HG03469 (cell line): ENCODE measurements at regions not wholly inside any gene's neighbourhood (a gene's known extent, or its start where the extent isn't known, plus 50 kb on each side); places are given as distances from the start of the nearest gene placed in this dataset.
"Not testable (repeated sequence)": the region's sequence is repeated elsewhere in the genome, so short reads cannot be mapped to it uniquely, and the experiment has no call there.

Source experiments
- ATAC-seq: cut with Tn5 transposase; IDR thresholded peaks from one replicate; pipeline ENCODE4 v1.9.1; 2021; ENCODE audit warnings: mild to moderate bottlenecking, moderate library complexity, moderate number of reproducible peaks; ENCODE audit not compliant: unreplicated experiment

DNA sequence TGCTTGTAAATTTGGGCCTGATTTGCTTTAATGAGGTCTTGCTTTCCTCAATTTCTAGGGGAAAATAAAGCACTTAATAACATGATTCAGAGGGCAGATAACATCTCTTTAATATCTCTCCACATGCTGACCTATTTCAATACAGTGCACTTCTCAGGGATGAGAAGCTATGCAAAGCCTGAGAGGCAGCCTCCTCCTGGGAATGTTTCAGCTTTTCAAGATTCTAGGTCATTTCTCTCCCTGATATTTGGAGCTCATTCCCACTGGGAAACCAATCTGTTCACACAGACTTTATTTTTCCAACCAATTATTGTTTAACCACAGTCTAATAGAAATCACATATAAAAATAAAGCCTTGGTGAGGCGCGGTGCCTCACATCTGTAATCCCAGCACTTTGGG lies 67.0 kb upstream of the LSAMP start:
- no peak for ATAC-seq

DNA sequence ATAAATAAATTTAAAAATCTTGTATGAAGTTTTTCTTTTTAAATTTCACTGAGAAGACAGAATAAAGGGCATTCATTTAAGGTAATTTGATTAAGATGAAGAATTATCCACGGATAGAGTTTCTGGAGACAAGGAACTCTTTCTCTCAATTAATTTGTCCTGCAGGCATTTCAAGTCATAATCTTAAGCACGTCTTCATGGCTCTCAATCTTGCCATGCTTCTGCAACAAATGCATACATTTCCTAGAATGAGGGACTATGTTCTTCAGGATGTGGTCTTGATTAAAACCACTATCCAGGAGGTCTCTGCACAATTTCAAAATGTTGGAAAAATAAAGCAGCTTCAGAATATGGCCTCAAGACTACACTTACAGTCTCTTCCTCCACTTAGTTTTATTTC lies 67.6 kb upstream of the LSAMP start:
- no peak for ATAC-seq

DNA sequence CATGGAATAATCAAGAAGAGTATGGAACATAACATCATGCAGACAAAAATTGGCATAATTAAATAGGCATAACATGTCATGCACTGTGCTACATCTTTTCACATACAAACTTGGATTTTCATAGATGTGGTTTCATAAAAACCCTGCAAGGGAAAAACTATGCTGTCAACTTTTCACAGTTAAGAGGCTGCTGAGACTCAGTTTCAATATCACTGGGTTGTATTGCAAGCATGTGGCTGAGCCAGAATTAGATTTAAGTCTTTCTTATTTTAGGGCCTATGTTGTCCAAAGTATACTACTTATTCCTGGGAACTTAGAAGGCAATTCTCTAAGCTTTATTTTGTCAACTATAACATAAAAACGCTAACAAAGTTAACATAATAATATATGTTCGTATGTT lies 70.7 kb upstream of the LSAMP start:
- no peak for ATAC-seq

DNA sequence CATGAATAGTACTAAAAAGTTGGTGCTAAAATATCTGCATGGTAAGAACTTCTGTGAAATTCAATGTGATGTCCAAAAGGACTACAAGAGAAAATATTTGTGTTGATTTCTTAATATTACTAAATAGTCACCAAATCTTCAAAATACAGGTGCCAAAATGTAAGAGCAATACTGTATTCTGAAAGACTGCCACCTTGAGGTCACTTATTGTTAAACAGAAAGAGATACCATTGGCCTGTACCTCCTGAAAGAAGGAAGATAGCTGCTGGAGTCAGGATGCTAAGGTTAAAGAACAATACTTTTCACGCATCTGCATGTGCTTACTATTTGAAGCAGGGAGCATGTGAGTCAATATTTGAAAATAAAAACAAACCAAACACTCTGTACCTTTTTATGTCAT lies 72.0 kb upstream of the LSAMP start:
- ATAC-seq, result no peak

DNA sequence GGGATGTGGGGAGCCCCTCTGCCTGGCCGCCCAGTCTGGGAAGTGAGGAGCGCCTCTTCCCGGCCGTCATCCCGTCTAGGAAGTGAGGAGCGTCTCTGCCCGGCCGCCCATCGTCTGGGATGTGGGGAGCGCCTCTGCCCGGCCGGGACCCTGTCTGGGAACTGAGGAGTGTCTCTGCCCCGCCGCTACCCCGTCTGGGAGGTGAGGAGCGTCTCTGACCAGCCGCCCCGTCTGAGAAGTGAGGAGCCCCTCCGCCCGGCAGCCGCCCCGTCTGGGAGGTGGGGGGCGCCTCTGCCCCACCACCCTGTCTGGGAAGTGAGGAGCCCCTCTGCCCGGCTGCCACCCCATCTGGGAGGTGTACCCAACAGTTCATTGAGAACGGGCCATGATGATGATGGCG lies 73.8 kb upstream of the LSAMP start:
- ATAC-seq, result not testable (repeated sequence)

DNA sequence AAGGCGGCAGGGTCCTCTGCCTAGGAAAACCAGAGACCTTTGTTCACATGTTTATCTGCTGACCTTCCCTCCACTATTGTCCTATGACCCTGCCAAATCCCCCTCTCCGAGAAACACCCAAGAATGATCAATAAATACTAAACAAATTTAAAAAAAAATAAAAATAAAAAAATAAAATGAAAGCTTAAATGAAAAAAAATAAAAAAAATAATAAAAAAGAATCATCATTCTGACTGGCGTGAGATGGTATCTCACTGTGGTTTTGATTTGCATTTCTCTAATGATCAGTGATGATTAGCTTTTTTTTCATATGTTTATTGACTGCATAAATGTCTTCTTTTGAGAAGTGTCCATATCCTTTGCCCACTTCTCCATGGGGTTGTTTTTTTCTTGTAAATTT lies 74.5 kb upstream of the LSAMP start:
- not testable (repeated sequence) for ATAC-seq

DNA sequence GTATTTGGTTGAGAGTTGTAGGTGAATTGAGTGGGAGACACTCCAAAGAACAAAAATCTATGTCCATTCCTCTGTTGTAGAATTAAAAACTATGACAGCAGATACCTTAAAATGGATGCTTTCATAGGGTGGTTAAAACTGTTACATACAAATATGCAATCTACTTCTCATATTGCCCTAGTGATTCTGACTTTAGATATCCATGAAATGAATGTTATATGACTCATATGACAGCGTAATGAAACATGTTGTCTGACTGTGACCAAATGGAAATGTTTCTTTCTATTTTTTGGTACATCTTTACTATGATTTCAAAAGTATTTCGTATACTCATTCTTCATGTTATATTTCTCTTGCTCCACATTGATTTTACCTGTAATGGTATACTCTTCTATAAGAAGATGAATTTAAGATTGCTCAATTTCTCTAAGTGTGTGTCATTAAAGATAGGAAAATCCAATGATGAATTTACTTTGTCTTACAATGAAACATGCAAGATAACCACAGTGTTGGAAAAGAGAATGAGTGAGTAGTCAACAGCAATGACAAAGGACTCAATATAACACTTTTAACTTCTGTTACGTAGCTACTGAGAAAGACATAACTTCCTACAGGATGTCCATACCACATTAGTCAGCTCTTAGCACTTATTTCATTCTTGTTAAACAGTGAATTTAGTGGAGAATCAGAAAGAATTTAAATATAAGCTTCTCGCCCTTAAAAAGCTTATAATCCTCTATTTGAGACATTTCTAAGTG lies 79.3 kb upstream of the LSAMP start:
- no peak for ATAC-seq

DNA sequence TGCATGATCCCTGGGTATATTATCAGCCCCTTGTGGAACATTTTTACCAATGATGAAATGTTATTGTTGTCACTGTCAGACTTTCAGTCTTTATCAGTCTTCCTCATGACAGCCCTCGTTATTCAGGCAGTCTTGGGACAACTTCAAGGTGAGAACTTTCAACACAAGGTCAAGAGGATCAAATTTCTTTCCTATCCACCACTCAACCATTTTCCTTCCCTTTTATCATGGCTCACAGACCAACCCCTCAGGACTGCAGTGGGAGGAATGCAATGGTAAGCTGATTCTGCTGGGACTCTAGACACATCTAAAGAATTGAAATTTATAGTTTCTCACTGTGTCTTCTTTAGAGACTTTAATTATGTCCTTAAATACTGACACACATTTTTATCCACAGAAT lies 107.0 kb upstream of the LSAMP start:
- ATAC-seq, result no peak

DNA sequence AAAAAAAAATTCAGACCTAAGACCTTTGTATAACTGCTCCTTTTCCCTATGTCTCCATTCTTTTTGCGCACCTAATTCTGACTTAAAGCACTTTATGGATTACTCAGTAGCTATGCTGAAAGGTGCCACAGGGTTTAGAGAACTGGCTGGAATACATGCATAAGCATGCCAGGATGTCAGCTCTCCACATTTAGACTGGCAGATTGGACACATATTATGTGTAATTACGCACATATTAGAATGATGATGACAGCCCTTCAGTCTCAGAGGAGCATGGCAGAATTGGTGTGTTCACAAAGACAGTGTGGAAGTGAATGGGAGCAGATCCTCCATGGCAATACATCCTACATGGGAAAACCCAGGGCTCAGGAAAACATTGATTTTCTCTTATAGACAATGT lies 108.1 kb upstream of the LSAMP start:
- ATAC-seq, result no peak

DNA sequence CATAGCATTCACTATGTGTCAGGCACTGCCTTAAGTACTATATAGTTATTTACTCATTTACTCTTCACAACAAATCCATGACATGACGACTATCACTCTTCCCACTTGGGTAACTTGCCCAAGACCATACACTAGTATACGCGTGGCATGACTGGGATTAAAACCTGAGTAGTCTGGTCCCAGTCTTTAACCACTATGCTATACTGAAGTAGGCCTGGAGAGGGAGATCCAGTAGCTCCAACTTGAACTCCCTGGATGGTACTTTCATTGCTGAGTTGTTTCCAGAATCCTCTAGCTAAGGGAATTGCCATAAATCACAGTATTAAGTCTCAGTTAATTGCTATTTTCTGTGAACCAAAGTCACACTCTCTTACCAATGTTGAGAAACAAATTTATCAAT lies 116.2 kb upstream of the LSAMP start:
- no peak for ATAC-seq

DNA sequence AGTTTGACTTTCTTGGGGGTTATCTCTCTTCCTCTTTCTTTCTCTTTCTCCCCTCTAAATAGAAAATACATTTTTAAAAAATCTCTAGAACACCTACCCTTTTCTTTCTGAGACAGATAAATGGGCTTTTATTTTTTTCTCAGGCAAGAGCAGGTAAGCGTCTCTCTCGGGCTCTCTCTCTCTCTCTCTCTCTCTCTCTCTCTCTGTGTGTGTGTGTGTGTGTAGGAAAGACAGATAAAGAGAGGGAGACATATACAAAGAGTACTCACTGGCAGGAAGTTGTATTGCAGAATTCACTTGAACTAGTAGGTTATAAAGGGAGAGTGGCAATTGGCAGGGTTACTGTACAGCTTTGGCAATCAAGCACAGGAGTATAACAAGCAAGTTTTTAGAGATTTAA lies 118.1 kb upstream of the LSAMP start:
- no peak for ATAC-seq

DNA sequence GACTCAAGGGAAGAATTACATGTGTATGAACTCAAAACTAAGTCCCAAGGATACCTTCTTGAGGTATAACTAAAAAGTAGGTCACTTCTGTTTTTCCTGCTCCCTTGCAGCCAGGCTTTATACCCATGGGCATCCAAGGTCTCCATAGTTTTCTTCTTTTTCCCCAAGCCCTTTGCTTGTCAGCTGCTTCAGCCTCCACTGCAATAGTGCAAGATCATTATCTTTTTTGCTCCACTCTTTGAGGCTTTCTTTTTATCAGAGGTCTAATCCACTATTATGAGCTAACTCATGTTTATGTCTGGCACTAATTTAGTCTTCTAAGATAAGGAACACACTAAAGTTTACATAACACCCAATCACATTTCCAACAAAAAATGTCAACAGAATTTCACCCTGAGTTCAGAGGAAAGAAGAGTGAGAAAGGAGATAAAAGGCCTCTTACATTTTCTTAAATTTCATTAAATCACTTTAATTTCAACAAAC lies 121.2 kb upstream of the LSAMP start:
- ATAC-seq, result no peak

DNA sequence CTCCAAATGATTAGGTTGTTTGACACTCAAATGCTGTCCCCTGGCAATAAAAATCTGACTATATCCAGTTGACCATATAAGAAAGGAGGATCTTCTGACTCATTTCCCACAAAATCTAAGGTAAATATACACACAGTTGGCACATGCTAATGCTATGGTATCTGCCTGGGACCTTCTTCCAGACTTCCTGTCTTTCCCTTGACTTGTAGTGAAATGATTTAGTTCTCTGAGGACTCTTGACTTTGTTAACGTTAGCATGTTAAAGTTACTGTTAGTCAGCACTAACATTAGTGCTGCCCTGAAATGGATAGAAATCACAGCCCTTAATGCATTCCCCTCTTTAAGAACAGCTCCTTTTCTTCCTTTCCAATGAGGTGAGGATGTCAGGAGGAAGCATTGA lies 124.3 kb upstream of the LSAMP start:
- ATAC-seq, result no peak

DNA sequence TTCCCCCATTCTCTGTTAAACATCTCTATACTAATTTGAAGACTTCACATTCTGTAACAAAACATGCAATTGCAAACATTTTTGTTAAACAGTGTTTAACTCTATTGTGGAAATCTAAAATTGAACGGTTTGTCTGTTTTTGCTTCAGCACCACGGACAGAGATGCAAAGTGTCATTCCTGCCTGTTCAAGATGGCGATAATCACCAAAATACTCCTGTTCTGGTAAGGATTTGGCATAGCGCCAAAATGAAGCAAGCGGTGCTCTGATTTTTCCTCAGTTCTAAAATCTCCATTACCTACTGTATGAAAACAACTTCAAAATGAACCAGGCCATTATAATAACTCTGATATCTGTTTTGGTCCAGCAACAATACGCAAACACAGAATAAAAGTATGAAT lies 129.7 kb upstream of the TUSC7 start:
- ATAC-seq, result no peak

DNA sequence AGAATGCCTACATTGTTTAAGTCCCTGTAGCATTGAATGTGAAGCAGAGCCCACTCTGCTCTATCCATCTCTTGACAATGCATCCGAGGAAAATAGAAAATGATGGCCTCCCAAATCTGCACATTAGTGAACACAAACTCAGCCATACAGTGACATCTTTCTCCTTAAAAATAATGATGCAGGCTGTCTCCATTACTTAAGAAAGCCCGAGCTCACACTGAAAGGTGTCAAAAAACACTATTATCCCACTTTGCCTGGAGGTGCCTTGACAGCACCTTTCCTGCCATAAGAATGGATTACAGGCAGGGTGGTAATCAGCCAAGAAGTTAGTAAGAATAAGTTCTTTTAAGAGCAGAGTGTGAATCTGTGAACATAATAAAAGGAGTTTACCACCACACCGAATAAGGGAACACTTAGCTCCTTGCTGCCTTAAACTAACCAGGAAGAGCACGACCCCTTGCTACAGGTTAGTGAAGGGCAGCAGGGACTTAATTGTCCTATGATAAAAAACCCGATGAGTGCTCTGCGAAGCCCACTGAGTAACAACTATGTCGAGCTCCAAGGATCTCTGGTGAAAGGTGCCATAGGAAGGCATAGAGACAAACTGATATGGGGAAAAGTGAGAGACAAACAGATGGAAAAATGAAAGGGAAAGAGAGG lies 123.2 kb upstream of the TUSC7 start:
- no peak for ATAC-seq

DNA sequence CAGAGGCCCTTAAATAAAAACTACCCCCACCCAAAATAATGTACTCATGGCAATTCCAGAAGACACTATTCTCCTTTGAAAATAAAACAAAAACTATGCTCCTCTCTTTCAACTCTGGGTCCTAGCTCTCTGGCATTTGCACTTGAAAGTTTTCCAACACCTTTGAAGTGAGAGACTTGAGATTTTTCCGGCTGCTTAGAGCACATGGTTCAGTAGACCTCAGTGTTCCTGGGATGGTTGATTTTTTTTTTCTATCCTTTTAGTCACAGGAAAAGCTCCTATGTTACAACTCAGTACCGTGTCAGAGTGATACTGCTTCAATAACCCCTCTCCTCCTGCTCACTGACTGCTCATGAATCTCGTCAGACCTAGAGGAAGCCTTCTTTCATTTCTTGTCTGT lies 118.3 kb upstream of the TUSC7 start:
- no peak for ATAC-seq

DNA sequence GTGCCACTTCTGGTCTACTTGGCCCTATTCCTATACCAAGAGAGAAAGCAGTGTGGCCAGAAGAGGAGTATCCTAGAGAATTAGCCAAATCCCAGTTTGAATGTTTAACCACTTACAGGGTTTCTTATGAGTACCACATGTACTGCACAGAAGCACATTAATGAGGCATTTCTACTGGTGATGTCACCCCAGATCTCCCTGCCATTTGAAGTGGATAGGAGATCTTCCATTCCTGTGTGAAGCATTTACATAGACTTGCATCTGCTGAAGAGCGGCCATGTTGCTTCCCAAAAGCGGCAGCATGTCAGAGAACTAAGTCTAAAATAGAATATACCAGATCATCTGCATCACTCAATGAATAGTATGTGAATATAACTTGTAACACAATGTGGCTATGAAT lies 108.4 kb upstream of the TUSC7 start:
- no peak for ATAC-seq

DNA sequence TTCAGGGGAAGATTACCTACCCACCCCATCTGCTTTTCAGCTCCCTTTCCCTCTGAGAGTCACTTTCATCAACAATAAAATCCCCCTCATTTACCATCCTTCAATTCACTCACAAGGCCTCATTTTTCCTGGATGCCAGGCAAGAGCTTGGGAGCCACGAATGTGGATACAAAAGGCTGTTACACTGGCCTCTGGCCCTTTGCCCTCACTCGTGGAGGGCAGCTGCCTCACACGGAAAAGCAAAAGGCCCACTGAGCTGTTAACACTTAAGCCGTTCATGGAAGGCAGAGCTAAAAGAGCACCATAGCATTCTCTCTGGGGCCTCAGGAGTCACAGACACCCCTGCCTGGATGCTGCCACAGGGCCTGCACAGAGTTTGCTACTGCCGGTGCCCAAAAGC lies 102.4 kb upstream of the TUSC7 start:
- no peak for ATAC-seq

DNA sequence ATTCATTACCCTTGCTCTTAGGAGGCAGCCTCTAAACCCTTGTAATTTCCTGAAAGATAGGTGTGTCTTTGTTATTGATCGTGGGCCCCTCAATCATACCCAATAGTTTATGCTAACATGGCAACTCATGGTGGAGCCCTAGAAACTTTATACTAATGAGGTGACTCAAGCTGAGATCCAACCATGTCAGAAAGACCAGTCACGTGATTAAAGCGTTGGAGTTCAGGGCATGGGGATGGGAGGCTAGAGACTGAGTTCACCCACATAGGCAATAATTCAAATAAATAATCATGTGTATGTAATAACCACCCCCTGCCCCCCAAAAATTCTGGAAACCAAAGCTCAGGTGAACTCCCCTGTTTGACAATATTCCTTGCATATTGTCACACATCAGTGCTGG lies 99.5 kb upstream of the TUSC7 start:
- no peak for ATAC-seq

DNA sequence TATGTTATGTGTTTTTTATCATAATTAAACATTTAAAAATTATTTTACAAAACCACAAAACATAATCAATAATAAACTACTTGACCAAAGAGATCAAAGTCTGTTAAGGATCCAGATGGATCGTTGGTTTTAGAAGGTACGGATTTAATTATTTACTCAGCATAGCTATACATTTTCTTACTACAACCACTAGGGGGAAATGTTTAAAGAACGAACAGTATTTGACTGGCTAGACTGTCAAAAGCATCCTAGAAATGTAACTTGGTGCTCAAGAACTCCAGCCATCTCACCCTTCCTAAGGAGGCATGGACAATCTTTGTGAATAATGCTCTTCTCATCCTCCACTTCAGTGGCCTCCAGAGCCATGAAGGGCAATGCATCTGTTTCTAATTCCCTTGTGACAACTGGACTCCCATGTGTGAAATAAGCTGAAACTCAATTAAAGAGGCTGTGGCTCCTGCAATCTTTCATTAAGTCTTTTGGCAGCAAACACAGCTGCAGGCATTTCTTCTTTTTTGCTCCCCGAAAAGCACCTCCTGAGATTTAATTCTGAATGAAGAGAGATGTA lies 94.7 kb upstream of the TUSC7 start:
- ATAC-seq, result peak; percentile 60

DNA sequence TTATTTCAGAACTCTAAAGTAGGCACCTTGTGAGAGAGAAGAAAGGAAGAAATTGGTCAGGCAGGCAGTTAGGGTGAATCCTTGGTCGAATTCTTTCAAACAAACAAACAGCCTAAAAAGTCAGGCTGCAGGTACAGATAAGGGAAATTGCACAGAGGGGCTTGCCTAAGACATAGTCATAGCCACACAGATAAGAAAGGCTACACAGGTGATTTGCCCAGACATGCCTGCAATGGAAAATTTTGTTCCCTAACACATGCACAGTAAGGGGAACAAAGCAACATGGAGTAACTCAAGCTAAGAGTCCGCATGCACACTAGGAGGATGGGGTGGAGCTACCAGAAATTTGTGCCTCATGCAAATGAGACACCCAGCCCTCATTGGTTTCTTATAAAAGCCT lies 91.4 kb upstream of the TUSC7 start:
- no peak for ATAC-seq

DNA sequence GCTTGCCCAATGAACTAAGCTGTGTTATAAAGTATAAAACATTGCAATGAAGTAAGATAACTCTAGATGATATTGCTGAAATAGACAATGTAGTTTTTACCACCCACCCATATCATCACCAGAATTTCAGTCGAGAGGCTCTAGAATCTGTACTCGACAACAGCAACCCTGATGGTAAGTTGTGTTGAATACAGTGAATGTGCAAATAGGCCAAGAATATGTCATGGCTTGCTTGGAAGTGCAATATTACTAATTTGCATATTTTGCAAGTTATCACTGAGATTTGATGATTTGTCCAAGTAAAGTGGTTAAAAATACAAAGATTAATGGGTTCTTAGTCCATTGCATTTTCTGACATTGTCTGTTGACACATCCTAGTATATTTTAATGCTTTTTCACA lies 90.6 kb upstream of the TUSC7 start:
- no peak for ATAC-seq
